Cerebellar cortex (tissue), 1 donor: ENCODE measurements at regions not wholly inside any gene's neighbourhood (a gene's known extent, or its start where the extent isn't known, plus 50 kb on each side); places are given as distances from the start of the nearest gene placed in this dataset.
"Not testable (repeated sequence)": the region's sequence is repeated elsewhere in the genome, so short reads cannot be mapped to it uniquely, and the experiment has no call there.

ENCODE experiments used
- DNase-seq: peaks from one replicate; pipeline ENCODE4 v3.0.0-alpha.2; 2015; ENCODE audit warnings: low spot score

GRCh38 chr2:38243186-38243880 lies 133.7 kb downstream of the ATL2 start:
- DNase-seq: no peak

DNA sequence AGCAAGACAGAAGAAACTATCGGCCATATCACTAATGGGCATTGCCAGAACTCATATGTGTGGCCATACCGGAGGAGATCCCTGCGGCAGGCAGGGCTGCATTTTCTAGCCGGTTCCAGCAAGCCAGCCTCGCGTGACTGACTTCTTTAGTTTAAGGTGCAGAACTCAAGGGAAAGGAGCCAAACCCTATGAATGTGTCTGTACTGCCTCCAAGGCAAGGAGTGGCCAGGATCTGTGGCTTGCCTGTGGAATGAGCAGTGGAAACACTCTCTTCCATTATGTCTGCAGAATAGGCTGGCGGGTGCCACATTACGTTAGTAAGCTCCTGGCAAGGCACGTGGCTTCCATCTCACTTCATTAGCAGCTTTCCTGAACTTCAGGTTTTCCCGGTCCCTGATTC lies 137.6 kb downstream of the ATL2 start:
- DNase-seq: no peak

DNA sequence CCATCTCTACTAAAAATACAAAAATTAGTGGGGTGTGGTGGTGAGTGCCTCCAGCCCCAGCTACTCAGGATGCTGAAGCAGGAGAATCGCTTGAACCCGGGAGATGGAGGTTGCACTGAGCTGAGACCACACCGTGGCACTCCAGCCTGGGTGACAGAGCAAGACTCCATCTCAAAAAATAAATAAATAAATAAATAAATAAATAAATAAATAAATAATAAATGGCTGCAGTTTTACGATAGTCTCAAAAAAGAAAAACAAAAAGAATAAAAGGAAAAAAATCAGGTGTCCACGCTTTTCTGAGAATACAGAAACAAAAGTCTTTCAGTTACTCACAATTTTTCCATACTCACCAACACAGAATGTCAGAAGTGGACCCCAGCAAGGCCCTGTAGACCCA lies 138.4 kb downstream of the ATL2 start:
- not testable (repeated sequence) for DNase-seq

DNA sequence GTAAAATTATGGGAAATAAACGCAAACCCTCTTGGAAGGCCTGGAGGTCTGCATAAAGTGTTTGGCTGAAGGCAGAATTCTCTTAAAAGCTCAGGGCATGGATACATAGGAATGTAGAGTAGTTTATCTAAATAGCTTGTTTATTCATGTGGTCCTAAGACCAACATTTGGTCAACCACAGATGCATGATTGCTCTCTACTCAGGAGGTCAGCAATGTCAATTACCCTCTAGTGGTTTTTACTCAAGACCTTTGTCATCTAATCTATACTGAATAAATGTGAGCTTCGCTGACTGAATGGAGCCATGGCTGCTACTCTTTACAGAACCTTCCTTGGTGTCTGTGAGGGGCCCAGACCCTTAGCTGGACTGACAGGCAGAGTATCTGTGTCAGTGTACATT lies 139.8 kb downstream of the ATL2 start:
- no peak for DNase-seq

GRCh38 chr2:38233231-38233983 lies 143.7 kb downstream of the ATL2 start:
- no peak for DNase-seq

DNA sequence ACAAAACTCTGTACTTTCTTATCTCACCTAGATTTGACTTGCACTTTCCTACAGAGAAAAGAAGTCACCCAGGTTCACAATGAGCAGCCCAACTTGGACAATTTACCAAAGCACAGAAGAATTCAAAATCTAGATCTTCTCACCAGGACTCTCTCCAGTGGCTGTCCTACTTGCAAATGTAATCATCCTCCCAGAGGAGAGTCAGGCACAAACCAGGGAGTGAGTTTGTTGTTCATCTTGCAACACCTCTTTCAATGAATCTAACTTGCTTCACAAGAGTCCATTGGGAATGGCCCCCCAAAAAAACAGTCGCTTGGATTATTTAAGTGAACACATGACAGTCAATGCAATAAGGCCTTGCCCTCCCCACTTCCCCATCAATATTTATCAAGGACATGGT lies 144.6 kb downstream of the ATL2 start:
- no peak for DNase-seq

DNA sequence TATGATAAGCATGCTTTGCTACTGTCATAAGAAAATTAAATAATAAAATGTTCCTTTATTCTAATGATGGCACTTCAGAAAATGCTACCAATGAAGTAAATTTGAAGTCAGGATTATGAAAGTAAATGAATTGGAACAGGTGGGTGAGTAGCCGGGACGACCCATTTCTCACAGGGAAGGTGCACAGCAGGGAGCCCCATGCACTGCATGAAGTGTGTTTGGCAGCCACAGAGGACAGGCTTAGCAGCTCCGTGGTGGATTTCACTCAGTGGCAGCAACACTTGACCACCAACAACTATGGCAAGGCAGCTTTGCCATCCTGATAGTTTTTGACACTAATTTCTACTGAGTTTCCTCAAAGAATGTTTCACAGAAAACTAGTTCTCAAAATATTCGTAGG lies 146.3 kb downstream of the ATL2 start:
- no peak for DNase-seq

- no peak for DNase-seq
Measured at GRCh38 chr2:38228753-38229152, 148.3 kb downstream of the ATL2 start.

DNA sequence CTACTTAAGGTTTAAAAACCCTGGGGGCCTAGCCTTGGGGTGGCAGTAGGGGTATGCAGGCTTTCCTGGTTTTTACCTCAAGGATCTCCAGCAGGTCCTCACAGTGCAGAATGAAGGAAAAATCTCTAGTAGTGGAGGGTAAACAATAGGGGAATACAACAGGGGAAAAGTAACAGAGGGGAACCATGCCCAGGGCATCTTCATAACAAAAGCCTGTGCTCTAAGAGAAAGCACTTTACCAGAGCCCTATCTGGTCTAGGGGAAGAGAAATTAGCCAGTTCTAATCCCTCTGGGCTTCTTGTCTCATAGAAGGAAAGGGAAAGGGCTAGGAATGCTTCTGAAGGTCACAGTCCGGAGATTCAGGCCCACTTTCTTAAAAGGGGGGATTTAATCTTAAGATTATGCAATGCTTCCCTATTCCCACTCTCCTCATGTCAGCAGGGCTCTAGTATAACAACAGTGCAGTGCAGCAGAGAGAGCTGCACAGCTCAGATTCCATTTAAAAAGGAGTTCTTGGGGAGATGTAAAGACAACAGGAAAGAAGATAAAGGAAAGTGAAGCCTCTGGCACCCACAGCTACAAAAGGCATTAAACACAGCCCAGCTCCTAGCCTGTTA lies 149.0 kb upstream of the CYP1B1 start:
- no peak for DNase-seq

- DNase-seq: no peak
Measured at GRCh38 chr2:38224181-38224580, 148.2 kb upstream of the CYP1B1 start.

DNA sequence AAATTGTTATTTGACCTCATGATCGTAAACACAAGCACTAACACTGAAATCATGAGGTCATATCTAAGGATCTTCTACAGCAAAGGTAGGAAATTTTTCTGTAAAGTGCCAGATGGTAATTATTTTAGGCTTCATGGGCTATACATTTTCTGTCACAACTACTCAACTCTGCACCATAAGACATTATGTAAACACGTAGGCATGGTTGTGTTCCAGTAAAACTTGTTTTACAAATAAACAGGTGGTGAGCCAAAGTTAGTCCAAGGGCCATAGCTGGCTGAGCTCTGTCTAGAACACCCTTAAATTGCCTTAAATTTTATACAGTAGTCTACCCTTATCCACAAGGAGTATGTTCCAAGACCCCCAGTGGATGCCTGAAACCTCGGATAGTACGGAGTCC lies 147.3 kb upstream of the CYP1B1 start:
- DNase-seq: no peak

GRCh38 chr2:38220164-38220563 lies 144.2 kb upstream of the CYP1B1 start:
- DNase-seq: no peak

- DNase-seq: no peak
Measured at GRCh38 chr2:38218995-38219394, 143.0 kb upstream of the CYP1B1 start.

GRCh38 chr2:38218591-38218991 lies 142.6 kb upstream of the CYP1B1 start:
- no peak for DNase-seq

DNA sequence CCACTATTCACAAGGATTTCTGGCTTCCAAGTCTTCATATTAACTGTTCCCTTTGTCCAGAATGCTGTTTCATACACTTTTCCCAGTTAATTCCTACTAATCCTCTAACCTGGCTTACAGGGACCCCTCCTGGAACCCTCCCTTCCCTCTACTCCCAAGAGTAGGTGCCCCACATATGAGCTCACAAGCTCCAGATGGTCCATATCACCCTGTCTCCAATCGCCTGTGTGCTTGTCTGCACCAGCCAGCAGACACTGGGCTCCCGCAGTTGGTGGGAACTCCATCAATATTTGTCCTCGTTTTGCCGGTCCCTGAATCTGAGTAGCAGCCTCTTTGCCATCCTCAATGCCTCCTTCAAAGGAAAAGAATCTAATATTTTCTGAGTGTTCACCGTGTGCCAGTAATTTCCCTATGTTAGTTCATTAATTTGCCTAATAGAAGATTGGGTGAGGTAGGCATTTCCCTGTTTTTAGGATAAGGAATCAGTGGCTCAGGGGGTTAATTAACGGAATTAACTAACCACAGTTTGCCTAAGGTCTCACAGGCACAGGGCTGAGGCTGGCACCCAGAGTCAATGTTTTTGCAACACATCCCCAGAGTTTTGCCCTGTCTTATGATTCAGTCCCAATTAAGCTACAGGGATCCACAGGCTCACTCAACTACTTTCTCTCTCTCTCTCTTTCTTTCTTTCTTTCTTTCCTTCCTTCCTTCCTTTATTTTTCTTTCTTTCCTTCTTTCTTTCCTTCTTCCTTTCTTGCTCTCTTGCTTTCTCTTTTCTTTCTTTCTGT lies 141.6 kb upstream of the CYP1B1 start:
- DNase-seq: no peak

DNA sequence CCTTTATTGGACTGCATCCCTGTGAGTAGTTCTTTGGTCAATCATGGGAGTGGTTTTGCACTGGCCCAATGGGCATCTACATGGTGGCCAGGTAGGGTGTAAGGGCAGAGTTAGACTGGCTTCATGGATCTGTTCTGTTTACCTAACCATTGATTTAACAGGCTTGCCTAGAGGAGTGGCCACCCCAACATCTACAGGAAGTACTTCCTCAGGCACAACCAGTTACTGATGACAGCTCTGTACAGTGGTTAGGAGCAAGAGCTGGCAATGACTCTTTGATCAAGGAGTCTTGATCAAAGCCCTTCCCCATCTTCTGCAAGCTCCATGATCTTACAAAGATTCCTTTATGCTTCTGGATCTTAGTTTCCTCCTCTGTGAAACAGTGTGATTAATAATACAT lies 140.9 kb upstream of the CYP1B1 start:
- no peak for DNase-seq

DNA sequence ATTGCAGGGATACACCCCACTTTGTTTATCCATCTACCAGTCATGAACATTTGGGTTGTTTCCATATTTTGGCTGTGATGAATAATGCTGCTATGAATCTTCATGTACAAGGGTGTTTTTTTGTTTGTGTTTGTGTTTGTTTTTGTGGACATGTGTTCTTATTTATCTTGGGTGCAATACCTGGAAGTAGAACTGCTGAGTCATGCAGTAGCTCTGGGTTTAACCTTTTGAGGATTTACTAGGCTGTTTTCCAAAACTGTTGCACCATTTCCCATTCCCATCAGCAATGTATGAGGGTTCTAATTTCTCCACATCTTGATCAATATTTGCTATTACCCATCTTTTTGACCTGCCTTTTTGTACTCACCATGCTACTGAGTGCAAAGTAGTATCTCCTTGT lies 140.0 kb upstream of the CYP1B1 start:
- DNase-seq: no peak

DNA sequence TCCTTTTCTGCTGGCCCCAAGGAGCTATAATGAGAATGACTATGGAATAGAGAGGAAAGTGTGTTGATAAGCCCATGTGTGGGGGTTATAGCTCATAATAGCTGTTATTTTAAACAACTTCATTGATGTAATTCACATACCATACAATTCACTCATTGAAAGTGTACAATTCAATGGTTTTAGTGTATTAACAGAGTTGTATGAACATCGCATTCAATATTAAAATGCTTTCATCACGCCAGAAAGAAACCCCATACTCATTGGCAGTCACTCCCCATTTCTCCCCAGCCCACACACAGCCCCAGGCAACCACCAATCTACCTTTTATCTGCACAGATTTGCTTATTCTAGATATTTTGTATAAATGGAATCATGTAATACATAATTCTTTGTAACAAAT lies 139.6 kb upstream of the CYP1B1 start:
- DNase-seq: no peak

GRCh38 chr2:38214209-38214717 lies 138.3 kb upstream of the CYP1B1 start:
- DNase-seq: no peak

- no peak for DNase-seq
Measured at GRCh38 chr2:38213619-38214167, 137.7 kb upstream of the CYP1B1 start.

- DNase-seq: no peak
Measured at GRCh38 chr2:38212312-38212711, 136.4 kb upstream of the CYP1B1 start.

DNA sequence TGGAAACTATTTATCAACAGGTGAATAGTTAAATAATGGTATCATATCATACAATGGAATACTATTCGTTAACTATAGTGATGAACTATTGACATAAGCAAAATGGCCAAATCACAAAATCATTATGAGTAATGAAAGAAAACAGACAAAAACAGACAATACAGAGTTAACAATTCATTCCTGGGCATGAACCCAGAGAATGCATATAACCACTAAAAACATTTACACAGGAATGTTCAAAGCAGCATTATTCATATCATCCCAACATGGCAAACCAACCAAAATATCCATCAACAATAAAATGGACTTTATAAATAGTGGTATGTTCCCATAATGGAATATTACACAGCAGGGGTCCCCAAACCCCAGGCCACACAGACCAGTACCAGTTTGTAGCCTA lies 131.2 kb upstream of the CYP1B1 start:
- no peak for DNase-seq
